ENCODE measurements at regions not wholly inside any gene's neighbourhood (a gene's known extent, or its start where the extent isn't known, plus 50 kb on each side); places are given as distances from the start of the nearest gene placed in this dataset.

- Mint-ChIP-seq H3K27me3 (ENCODE audit: low read depth) (no peaks in the 10 kb centered on the region), H3K36me3 (ENCODE audit: low read depth) (no peaks in the 10 kb centered on the region), H3K9me3 (ENCODE audit: low read depth) (peaks cover 8% of the 10 kb centered on the region), H3K27ac (ENCODE audit: unreplicated experiment) (no peak overlapping the region), H3K4me3 (ENCODE audit: unreplicated experiment) (no peak overlapping the region), H3K4me1 (ENCODE audit: low read depth) (peaks cover 38% of the 10 kb centered on the region)
- TF ChIP-seq CTCF (IDR thresholded peaks at IDR 0.05): no peak
- no peak for DNase-seq (ENCODE audit: low spot score)
Observed at GRCh38 chr20:10758446-10758845, 84.6 kb upstream of the JAG1 start.

- no peaks in the 10 kb centered on the region for H3K27me3 Mint-ChIP-seq (ENCODE audit: low read depth)
- peaks cover 8% of the 10 kb centered on the region for H3K9me3 Mint-ChIP-seq (ENCODE audit: low read depth)
- H3K27ac Mint-ChIP-seq (ENCODE audit: unreplicated experiment): peak overlapping the region; percentile 97
- H3K36me3 Mint-ChIP-seq (ENCODE audit: low read depth): peaks cover 4% of the 10 kb centered on the region
- peak overlapping the region; percentile 11 for H3K4me3 Mint-ChIP-seq (ENCODE audit: unreplicated experiment)
- TF ChIP-seq CTCF (IDR thresholded peaks at IDR 0.05): no peak
- peaks cover 48% of the 10 kb centered on the region for H3K4me1 Mint-ChIP-seq (ENCODE audit: low read depth)
- no peak for DNase-seq (ENCODE audit: low spot score)
Observed at GRCh38 chr20:10761232-10761631, 87.4 kb upstream of the JAG1 start.

- H3K27ac Mint-ChIP-seq (ENCODE audit: unreplicated experiment): peak overlapping the region; percentile 97
- H3K4me1 Mint-ChIP-seq (ENCODE audit: low read depth): peaks cover 48% of the 10 kb centered on the region
- peaks cover 8% of the 10 kb centered on the region for H3K9me3 Mint-ChIP-seq (ENCODE audit: low read depth)
- TF ChIP-seq CTCF (IDR thresholded peaks at IDR 0.05): no peak
- no peak for DNase-seq (ENCODE audit: low spot score)
- H3K27me3 Mint-ChIP-seq (ENCODE audit: low read depth): no peaks in the 10 kb centered on the region
- peak overlapping the region; percentile 11 for H3K4me3 Mint-ChIP-seq (ENCODE audit: unreplicated experiment)
- H3K36me3 Mint-ChIP-seq (ENCODE audit: low read depth): peaks cover 6% of the 10 kb centered on the region
Observed at GRCh38 chr20:10761786-10762185, 88.0 kb upstream of the JAG1 start.

GRCh38 chr20:10762216-10762615 lies 88.4 kb upstream of the JAG1 start:
- peak overlapping the region; percentile 97 for H3K27ac Mint-ChIP-seq (ENCODE audit: unreplicated experiment)
- peaks cover 6% of the 10 kb centered on the region for H3K36me3 Mint-ChIP-seq (ENCODE audit: low read depth)
- no peaks in the 10 kb centered on the region for H3K27me3 Mint-ChIP-seq (ENCODE audit: low read depth)
- no peak for DNase-seq (ENCODE audit: low spot score)
- no peak for TF ChIP-seq CTCF (IDR thresholded peaks at IDR 0.05)
- peaks cover 48% of the 10 kb centered on the region for H3K4me1 Mint-ChIP-seq (ENCODE audit: low read depth)
- H3K4me3 Mint-ChIP-seq (ENCODE audit: unreplicated experiment): peak overlapping the region; percentile 11
- H3K9me3 Mint-ChIP-seq (ENCODE audit: low read depth): peaks cover 8% of the 10 kb centered on the region

GRCh38 chr20:10763112-10763511 lies 89.3 kb upstream of the JAG1 start:
- H3K27me3 Mint-ChIP-seq (ENCODE audit: low read depth): no peaks in the 10 kb centered on the region
- peaks cover 6% of the 10 kb centered on the region for H3K36me3 Mint-ChIP-seq (ENCODE audit: low read depth)
- H3K4me3 Mint-ChIP-seq (ENCODE audit: unreplicated experiment): no peak overlapping the region
- peak overlapping the region; percentile 74 for H3K27ac Mint-ChIP-seq (ENCODE audit: unreplicated experiment)
- DNase-seq (ENCODE audit: low spot score): no peak
- no peak for TF ChIP-seq CTCF (IDR thresholded peaks at IDR 0.05)
- H3K4me1 Mint-ChIP-seq (ENCODE audit: low read depth): peaks cover 48% of the 10 kb centered on the region
- peaks cover 6% of the 10 kb centered on the region for H3K9me3 Mint-ChIP-seq (ENCODE audit: low read depth)
